C4-2B (cell line): ENCODE measurements at regions not wholly inside any gene's neighbourhood (a gene's known extent, or its start where the extent isn't known, plus 50 kb on each side); places are given as distances from the start of the nearest gene placed in this dataset.
"Not testable (repeated sequence)": the region's sequence is repeated elsewhere in the genome, so short reads cannot be mapped to it uniquely, and the experiment has no call there.

Experiments used
- ZFX ChIP-seq: fragments of 450-650 bp; IDR thresholded peaks from 2 replicates; pipeline ENCODE4 v1.6.1; 2017
- TF ChIP-seq, protein P1 (sequence below): fragments of 450-650 bp; conservative IDR thresholded peaks from 2 replicates; pipeline ENCODE4 v1.5.1; 2017; ENCODE audit warnings: mild to moderate bottlenecking

DNA sequence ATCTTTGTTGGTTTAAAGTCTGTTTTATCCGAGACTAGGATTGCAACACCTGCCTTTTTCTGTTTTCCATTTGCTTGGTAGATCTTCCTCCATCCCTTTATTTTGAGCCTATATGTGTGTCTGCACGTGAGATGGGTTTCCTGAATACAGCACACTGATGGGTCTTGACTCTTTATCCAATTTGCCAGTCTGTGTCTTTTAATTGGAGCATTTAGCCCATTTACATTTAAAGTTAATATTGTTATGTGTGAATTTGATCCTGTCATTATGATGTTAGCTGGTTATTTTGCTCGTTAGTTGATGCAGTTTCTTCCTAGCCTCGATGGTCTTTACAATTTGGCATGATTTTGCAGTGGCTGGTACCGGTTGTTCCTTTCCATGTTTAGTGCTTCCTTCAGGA lies 149.4 kb upstream of the MRPS22 start:
- TF ChIP-seq, protein P1, sequence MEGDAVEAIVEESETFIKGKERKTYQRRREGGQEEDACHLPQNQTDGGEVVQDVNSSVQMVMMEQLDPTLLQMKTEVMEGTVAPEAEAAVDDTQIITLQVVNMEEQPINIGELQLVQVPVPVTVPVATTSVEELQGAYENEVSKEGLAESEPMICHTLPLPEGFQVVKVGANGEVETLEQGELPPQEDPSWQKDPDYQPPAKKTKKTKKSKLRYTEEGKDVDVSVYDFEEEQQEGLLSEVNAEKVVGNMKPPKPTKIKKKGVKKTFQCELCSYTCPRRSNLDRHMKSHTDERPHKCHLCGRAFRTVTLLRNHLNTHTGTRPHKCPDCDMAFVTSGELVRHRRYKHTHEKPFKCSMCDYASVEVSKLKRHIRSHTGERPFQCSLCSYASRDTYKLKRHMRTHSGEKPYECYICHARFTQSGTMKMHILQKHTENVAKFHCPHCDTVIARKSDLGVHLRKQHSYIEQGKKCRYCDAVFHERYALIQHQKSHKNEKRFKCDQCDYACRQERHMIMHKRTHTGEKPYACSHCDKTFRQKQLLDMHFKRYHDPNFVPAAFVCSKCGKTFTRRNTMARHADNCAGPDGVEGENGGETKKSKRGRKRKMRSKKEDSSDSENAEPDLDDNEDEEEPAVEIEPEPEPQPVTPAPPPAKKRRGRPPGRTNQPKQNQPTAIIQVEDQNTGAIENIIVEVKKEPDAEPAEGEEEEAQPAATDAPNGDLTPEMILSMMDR = not testable (repeated sequence)
- TF ChIP-seq ZFX = not testable (repeated sequence)
